Suprapubic skin (tissue), 4 donors: ENCODE measurements at regions not wholly inside any gene's neighbourhood (a gene's known extent, or its start where the extent isn't known, plus 50 kb on each side); places are given as distances from the start of the nearest gene placed in this dataset.

Experiments
- CTCF ChIP-seq, 2 donors: fragments of 200-600 bp in 1 of 2; fragments of 450-650 bp in 1 of 2; sonication (generic) in 1 of 2; IDR thresholded peaks; one replicate each; pipeline ENCODE4 v1.5.1; 2016 to 2019; ENCODE audit warnings: antibody characterized with exemption in 2 of 2, mild to moderate bottlenecking in 1 of 2, moderate library complexity in 1 of 2
- POLR2A ChIP-seq, 2 donors: fragments of 450-650 bp; IDR thresholded peaks; one replicate each; pipeline ENCODE4 v1.6.1; 2017; ENCODE audit warnings: antibody characterized with exemption in 2 of 2, mild to moderate bottlenecking in 2 of 2, moderate library complexity in 2 of 2
- POLR2AphosphoS5 ChIP-seq, 3 donors: sonication (generic); formaldehyde crosslinking; IDR thresholded peaks; one replicate each; pipeline ENCODE4 v1.6.1; 2017; ENCODE audit warnings: antibody characterized with exemption in 3 of 3

- TF ChIP-seq POLR2A (IDR thresholded peaks at IDR 0.05): no peak
- no peak for TF ChIP-seq CTCF (IDR thresholded peaks at IDR 0.05)
- no peak for TF ChIP-seq POLR2AphosphoS5 (IDR thresholded peaks at IDR 0.05)
Measured at GRCh38 chr10:8283986-8284385, 229.5 kb downstream of the GATA3 start.
